Nephron (organoid): ENCODE measurements at regions not wholly inside any gene's neighbourhood (a gene's known extent, or its start where the extent isn't known, plus 50 kb on each side); places are given as distances from the start of the nearest gene placed in this dataset.

Experiments used
- H3K27ac Mint-ChIP-seq, 3 experiments: 2 replicates each; pipeline ENCODE4 v1.8.0; 2020; ENCODE audit warnings: mixed read lengths in 3 of 3, mild to moderate bottlenecking in 2 of 3, moderate library complexity in 1 of 3
- H3K27me3 Mint-ChIP-seq: 2 replicates; pipeline ENCODE4 v1.8.0; 2021; ENCODE audit warnings: low read depth, mild to moderate bottlenecking, moderate library complexity, mixed read lengths
- H3K36me3 Mint-ChIP-seq: 2 replicates; pipeline ENCODE4 v1.8.0; 2020; ENCODE audit warnings: low read depth, mixed read lengths
- H3K4me1 Mint-ChIP-seq: 2 replicates; pipeline ENCODE4 v1.8.0; 2020; ENCODE audit warnings: mixed read lengths
- H3K4me3 Mint-ChIP-seq, 3 experiments: 2 replicates each; pipeline ENCODE4 v1.8.0; 2020; ENCODE audit warnings: mild to moderate bottlenecking in 3 of 3, mixed read lengths in 3 of 3, moderate library complexity in 2 of 3
- H3K9me3 Mint-ChIP-seq: 2 replicates; pipeline ENCODE4 v1.8.0; 2020; ENCODE audit warnings: mixed read lengths
- CTCF ChIP-seq, 3 experiments: fragments of 200-600 bp; sonication (generic); IDR thresholded peaks; one replicate each; pipeline ENCODE4 v1.5.0; 2021; ENCODE audit warnings: antibody characterized with exemption in 3 of 3; ENCODE audit not compliant: unreplicated experiment in 3 of 3

GRCh38 chr16:49926941-49927340 lies 71.0 kb upstream of the ZNF423 start:
- Mint-ChIP-seq H3K4me1 (peaks cover 20% of the 10 kb centered on the region), H3K36me3 (no peaks in the 10 kb centered on the region), H3K9me3 (no peaks in the 10 kb centered on the region), H3K4me3 (no peak overlapping the region), H3K27ac (peak overlapping the region in 1 of 3 experiments; percentile 51), H3K27me3 (peaks cover 15% of the 10 kb centered on the region)
- TF ChIP-seq CTCF (IDR thresholded peaks at IDR 0.05; ENCODE audit: unreplicated experiment in 3 of 3): no peak

- no peak overlapping the region for H3K4me3 Mint-ChIP-seq
- peaks cover 35% of the 10 kb centered on the region for H3K4me1 Mint-ChIP-seq
- no peak for TF ChIP-seq CTCF (IDR thresholded peaks at IDR 0.05; ENCODE audit: unreplicated experiment in 3 of 3)
- H3K36me3 Mint-ChIP-seq: no peaks in the 10 kb centered on the region
- peaks cover 13% of the 10 kb centered on the region for H3K27me3 Mint-ChIP-seq
- H3K27ac Mint-ChIP-seq: no peak overlapping the region
- no peaks in the 10 kb centered on the region for H3K9me3 Mint-ChIP-seq
Observed at GRCh38 chr16:49928176-49929041, 72.5 kb upstream of the ZNF423 start.

- Mint-ChIP-seq H3K9me3 (no peaks in the 10 kb centered on the region), H3K4me1 (peaks cover 35% of the 10 kb centered on the region)
Observed at GRCh38 chr16:49929626-49930025, 73.7 kb upstream of the ZNF423 start.

DNA sequence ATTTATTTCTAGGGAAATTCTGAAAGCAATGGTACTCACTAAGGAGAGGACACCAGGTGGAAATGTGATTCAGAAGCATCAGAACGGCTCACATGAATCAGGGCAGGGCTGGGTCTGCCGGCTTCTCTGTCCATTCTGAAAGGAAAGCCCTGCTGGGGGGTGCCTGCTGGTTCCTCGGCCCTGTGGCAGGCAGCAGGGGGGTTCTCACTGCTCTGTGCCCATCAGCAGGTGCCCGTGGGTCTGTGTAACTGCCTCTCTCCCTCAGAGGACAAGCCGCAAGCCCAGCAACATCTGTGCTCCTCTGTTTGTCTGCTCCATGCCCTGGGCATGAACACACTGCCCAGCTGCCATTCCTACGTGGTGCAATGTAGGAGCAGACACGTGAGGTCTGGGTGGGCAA lies 74.9 kb upstream of the ZNF423 start:
- Mint-ChIP-seq H3K4me3 (no peak overlapping the region), H3K4me1 (peaks cover 35% of the 10 kb centered on the region)

More at GRCh38 chr16:49929626-49930025, 73.7 kb upstream of the ZNF423 start:
- H3K36me3 Mint-ChIP-seq: no peaks in the 10 kb centered on the region
- no peak for TF ChIP-seq CTCF (IDR thresholded peaks at IDR 0.05; ENCODE audit: unreplicated experiment in 3 of 3)
- no peak overlapping the region for H3K4me3 Mint-ChIP-seq
- H3K27ac Mint-ChIP-seq: no peak overlapping the region
- H3K27me3 Mint-ChIP-seq: peaks cover 15% of the 10 kb centered on the region

GRCh38 chr16:49931266-49931665 lies 75.4 kb upstream of the ZNF423 start:
- H3K4me3 Mint-ChIP-seq: no peak overlapping the region
- no peaks in the 10 kb centered on the region for H3K36me3 Mint-ChIP-seq
- no peaks in the 10 kb centered on the region for H3K9me3 Mint-ChIP-seq
- peaks cover 20% of the 10 kb centered on the region for H3K27me3 Mint-ChIP-seq
- no peak for TF ChIP-seq CTCF (IDR thresholded peaks at IDR 0.05; ENCODE audit: unreplicated experiment in 3 of 3)
- H3K4me1 Mint-ChIP-seq: peaks cover 35% of the 10 kb centered on the region
- no peak overlapping the region for H3K27ac Mint-ChIP-seq

More for the DNA sequence above, 74.9 kb upstream of the ZNF423 start:
- TF ChIP-seq CTCF (IDR thresholded peaks at IDR 0.05; ENCODE audit: unreplicated experiment in 3 of 3): no peak
- no peaks in the 10 kb centered on the region for H3K9me3 Mint-ChIP-seq
- no peaks in the 10 kb centered on the region for H3K36me3 Mint-ChIP-seq
- H3K27me3 Mint-ChIP-seq: peaks cover 20% of the 10 kb centered on the region
- no peak overlapping the region for H3K27ac Mint-ChIP-seq

DNA sequence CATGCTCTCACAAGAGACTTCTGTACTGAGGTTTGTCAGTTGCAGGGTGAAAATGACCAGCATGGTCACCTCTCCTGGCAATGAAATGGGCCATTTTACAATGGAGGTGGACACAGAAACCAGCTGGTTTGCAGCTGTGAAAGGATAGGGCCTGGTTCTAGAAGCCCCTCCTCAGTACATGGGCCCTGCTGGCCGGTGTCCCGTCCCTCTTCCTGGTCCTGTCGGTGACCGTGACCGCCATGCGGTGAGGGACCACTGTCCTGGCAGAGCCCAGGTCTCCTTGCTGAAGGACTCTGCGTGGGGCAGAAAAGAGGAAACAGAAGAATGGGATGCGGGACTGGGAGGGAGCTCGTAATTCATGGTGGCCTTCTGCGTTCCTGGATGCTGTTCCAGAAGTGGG lies 76.0 kb upstream of the ZNF423 start:
- Mint-ChIP-seq H3K27me3 (peaks cover 20% of the 10 kb centered on the region), H3K4me3 (no peak overlapping the region), H3K9me3 (peaks cover 2% of the 10 kb centered on the region), H3K27ac (peak overlapping the region; percentile 9 to 70 (median 54)), H3K4me1 (peaks cover 32% of the 10 kb centered on the region), H3K36me3 (no peaks in the 10 kb centered on the region)
- TF ChIP-seq CTCF (IDR thresholded peaks at IDR 0.05; ENCODE audit: unreplicated experiment in 3 of 3): no peak
